ENCODE measurements at regions not wholly inside any gene's neighbourhood (a gene's known extent, or its start where the extent isn't known, plus 50 kb on each side); places are given as distances from the start of the nearest gene placed in this dataset.

- no peak for TF ChIP-seq CTCF (IDR thresholded peaks at IDR 0.05; ENCODE audit: low read depth, low read length)
- no peak overlapping the region for H3K4me3 ChIP-seq (replicated peaks in 1 of 2; ENCODE audit: low read depth in 2 of 2, low read length in 2 of 2)
- DNase-seq (ENCODE audit: low read depth in 2 of 2): peak; percentile 2 to 25
Measured at GRCh38 chr10:61283481-61284221, 169.5 kb downstream of the TMEM26 start.

- peak in 1 of 2 donors; percentile 22 for DNase-seq (ENCODE audit: low read depth in 2 of 2)
- no peak for TF ChIP-seq CTCF (IDR thresholded peaks at IDR 0.05; ENCODE audit: low read depth, low read length)
- no peak overlapping the region for H3K4me3 ChIP-seq (replicated peaks in 1 of 2; ENCODE audit: low read depth in 2 of 2, low read length in 2 of 2)
Measured at GRCh38 chr10:61283066-61283465, 170.1 kb downstream of the TMEM26 start.

- no peak overlapping the region for H3K4me3 ChIP-seq (replicated peaks in 1 of 2; ENCODE audit: low read depth in 2 of 2, low read length in 2 of 2)
- no peak for TF ChIP-seq CTCF (IDR thresholded peaks at IDR 0.05; ENCODE audit: low read depth, low read length)
- peak; percentile 5 to 77 for DNase-seq (ENCODE audit: low read depth in 2 of 2)
Measured at GRCh38 chr10:61280303-61280702, 172.9 kb downstream of the TMEM26 start.

- no peak for DNase-seq (ENCODE audit: low read depth in 2 of 2)
Measured at GRCh38 chr10:61279400-61279799, 173.8 kb downstream of the TMEM26 start.

GRCh38 chr10:61278556-61278955 is 174.6 kb downstream of the TMEM26 start:
- no peak for DNase-seq (ENCODE audit: low read depth in 2 of 2)
- no peak overlapping the region for H3K4me3 ChIP-seq (replicated peaks in 1 of 2; ENCODE audit: low read depth in 2 of 2, low read length in 2 of 2)
- no peak for TF ChIP-seq CTCF (IDR thresholded peaks at IDR 0.05; ENCODE audit: low read depth, low read length)

More at GRCh38 chr10:61279400-61279799, 173.8 kb downstream of the TMEM26 start:
- TF ChIP-seq CTCF (IDR thresholded peaks at IDR 0.05; ENCODE audit: low read depth, low read length): no peak
- H3K4me3 ChIP-seq (replicated peaks in 1 of 2; ENCODE audit: low read depth in 2 of 2, low read length in 2 of 2): no peak overlapping the region

GRCh38 chr10:61272781-61273180 is 180.4 kb downstream of the TMEM26 start:
- TF ChIP-seq CTCF (IDR thresholded peaks at IDR 0.05; ENCODE audit: low read depth, low read length): no peak
- no peak overlapping the region for H3K4me3 ChIP-seq (replicated peaks in 1 of 2; ENCODE audit: low read depth in 2 of 2, low read length in 2 of 2)
- DNase-seq (ENCODE audit: low read depth in 2 of 2): peak in 1 of 2 donors; percentile 10

Measured in cardiac fibroblast (primary cell).